Gastroesophageal sphincter (tissue), 3 donors: ENCODE measurements at regions not wholly inside any gene's neighbourhood (a gene's known extent, or its start where the extent isn't known, plus 50 kb on each side); places are given as distances from the start of the nearest gene placed in this dataset.

ENCODE experiments used
- EP300 ChIP-seq: sonication (generic); formaldehyde crosslinking; IDR thresholded peaks from one replicate; pipeline ENCODE4 v1.6.1; 2017; ENCODE audit warnings: antibody characterized with exemption, mild to moderate bottlenecking
- POLR2A ChIP-seq, 2 donors: fragments of 450-650 bp; IDR thresholded peaks; one replicate each; pipeline ENCODE4 v1.6.1; 2017; ENCODE audit warnings: antibody characterized with exemption in 2 of 2, mild to moderate bottlenecking in 2 of 2, moderate library complexity in 1 of 2
- POLR2AphosphoS5 ChIP-seq: sonication (generic); formaldehyde crosslinking; IDR thresholded peaks from one replicate; pipeline ENCODE4 v1.6.1; 2017; ENCODE audit warnings: antibody characterized with exemption
- TF ChIP-seq, protein P1 (sequence below), 4 experiments: fragments of 200-600 bp in 2 of 4; fragments of 450-650 bp in 2 of 4; sonication (generic) in 1 of 4; IDR thresholded peaks; one replicate each; pipeline ENCODE4 v1.5.1; 2017 to 2019; ENCODE audit warnings: antibody characterized with exemption in 4 of 4, mild to moderate bottlenecking in 2 of 4, moderate library complexity in 2 of 4

- TF ChIP-seq, protein P1, sequence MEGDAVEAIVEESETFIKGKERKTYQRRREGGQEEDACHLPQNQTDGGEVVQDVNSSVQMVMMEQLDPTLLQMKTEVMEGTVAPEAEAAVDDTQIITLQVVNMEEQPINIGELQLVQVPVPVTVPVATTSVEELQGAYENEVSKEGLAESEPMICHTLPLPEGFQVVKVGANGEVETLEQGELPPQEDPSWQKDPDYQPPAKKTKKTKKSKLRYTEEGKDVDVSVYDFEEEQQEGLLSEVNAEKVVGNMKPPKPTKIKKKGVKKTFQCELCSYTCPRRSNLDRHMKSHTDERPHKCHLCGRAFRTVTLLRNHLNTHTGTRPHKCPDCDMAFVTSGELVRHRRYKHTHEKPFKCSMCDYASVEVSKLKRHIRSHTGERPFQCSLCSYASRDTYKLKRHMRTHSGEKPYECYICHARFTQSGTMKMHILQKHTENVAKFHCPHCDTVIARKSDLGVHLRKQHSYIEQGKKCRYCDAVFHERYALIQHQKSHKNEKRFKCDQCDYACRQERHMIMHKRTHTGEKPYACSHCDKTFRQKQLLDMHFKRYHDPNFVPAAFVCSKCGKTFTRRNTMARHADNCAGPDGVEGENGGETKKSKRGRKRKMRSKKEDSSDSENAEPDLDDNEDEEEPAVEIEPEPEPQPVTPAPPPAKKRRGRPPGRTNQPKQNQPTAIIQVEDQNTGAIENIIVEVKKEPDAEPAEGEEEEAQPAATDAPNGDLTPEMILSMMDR (IDR thresholded peaks at IDR 0.05), result no peak
- no peak for TF ChIP-seq POLR2AphosphoS5
- no peak for TF ChIP-seq POLR2A (IDR thresholded peaks at IDR 0.05)
- no peak for TF ChIP-seq EP300
Observed at GRCh38 chr3:56971816-56972215, 88.6 kb upstream of the SPATA12 start.
